ENCODE measurements at regions not wholly inside any gene's neighbourhood (a gene's known extent, or its start where the extent isn't known, plus 50 kb on each side); places are given as distances from the start of the nearest gene placed in this dataset.

- DNase-seq (ENCODE audit: low spot score): no peak
Measured at GRCh38 chr6:134523903-134524650, 206.2 kb upstream of the SGK1 start.

- DNase-seq (ENCODE audit: low spot score): no peak
Measured at GRCh38 chr6:134523051-134523450, 205.1 kb upstream of the SGK1 start.

GRCh38 chr6:134521116-134521501 lies 203.2 kb upstream of the SGK1 start:
- no peak for DNase-seq (ENCODE audit: low spot score)

GRCh38 chr6:134520181-134521115 lies 202.5 kb upstream of the SGK1 start:
- DNase-seq (ENCODE audit: low spot score): no peak

- peak; percentile 96 for DNase-seq (ENCODE audit: low spot score)
Measured at GRCh38 chr6:134519465-134519864, 201.6 kb upstream of the SGK1 start.

GRCh38 chr6:134517868-134518267 lies 200.0 kb upstream of the SGK1 start:
- DNase-seq (ENCODE audit: low spot score): peak; percentile 79

- DNase-seq (ENCODE audit: low spot score): peak; percentile 93
Measured at GRCh38 chr6:134517145-134517658, 199.3 kb upstream of the SGK1 start.

GRCh38 chr6:134516582-134516981 lies 198.7 kb upstream of the SGK1 start:
- no peak for DNase-seq (ENCODE audit: low spot score)

- no peak for DNase-seq (ENCODE audit: low spot score)
Measured at GRCh38 chr6:134515986-134516385, 198.1 kb upstream of the SGK1 start.

GRCh38 chr6:134512981-134513391 lies 195.1 kb upstream of the SGK1 start:
- peak; percentile 99 for DNase-seq (ENCODE audit: low spot score)

- DNase-seq (ENCODE audit: low spot score): no peak
Measured at GRCh38 chr6:134511984-134512683, 194.2 kb upstream of the SGK1 start.

GRCh38 chr6:134510920-134511319 lies 193.0 kb upstream of the SGK1 start:
- DNase-seq (ENCODE audit: low spot score): peak; percentile 96

- DNase-seq (ENCODE audit: low spot score): no peak
Measured at GRCh38 chr6:134510142-134510541, 192.2 kb upstream of the SGK1 start.

GRCh38 chr6:134508862-134509498 lies 191.1 kb upstream of the SGK1 start:
- no peak for DNase-seq (ENCODE audit: low spot score)

- no peak for DNase-seq (ENCODE audit: low spot score)
Measured at GRCh38 chr6:134506162-134506561, 188.2 kb upstream of the SGK1 start.

GRCh38 chr6:134503585-134504281 lies 185.8 kb upstream of the SGK1 start:
- no peak for DNase-seq (ENCODE audit: low spot score)

GRCh38 chr6:134502614-134503549 lies 185.0 kb upstream of the SGK1 start:
- DNase-seq (ENCODE audit: low spot score): no peak

GRCh38 chr6:134495890-134496248 lies 178.0 kb upstream of the SGK1 start:
- DNase-seq (ENCODE audit: low spot score): no peak

GRCh38 chr6:134495203-134495889 lies 177.4 kb upstream of the SGK1 start:
- no peak for DNase-seq (ENCODE audit: low spot score)

- no peak for DNase-seq (ENCODE audit: low spot score)
Measured at GRCh38 chr6:134493789-134494188, 175.9 kb upstream of the SGK1 start.

Data from kidney capillary endothelial cell (primary cell).